ENCODE measurements at regions not wholly inside any gene's neighbourhood (a gene's known extent, or its start where the extent isn't known, plus 50 kb on each side); places are given as distances from the start of the nearest gene placed in this dataset.
"Not testable (repeated sequence)": the region's sequence is repeated elsewhere in the genome, so short reads cannot be mapped to it uniquely, and the experiment has no call there.

GRCh38 chr3:171915275-171915674, 72.1 kb downstream of the TMEM212 start:
- DNase-seq = no peak

GRCh38 chr3:171916888-171917287, 73.7 kb downstream of the TMEM212 start:
- DNase-seq = no peak

- not testable (repeated sequence) for DNase-seq
Observed at GRCh38 chr3:171922629-171923028, 79.5 kb downstream of the TMEM212 start.

- DNase-seq = not testable (repeated sequence)
Observed at GRCh38 chr3:171923668-171924067, 80.5 kb downstream of the TMEM212 start.

GRCh38 chr3:171924864-171925263, 81.7 kb downstream of the TMEM212 start:
- DNase-seq = not testable (repeated sequence)

- DNase-seq = no peak
Observed at GRCh38 chr3:171932153-171932611, 89.0 kb downstream of the TMEM212 start.

GRCh38 chr3:171933441-171933840, 90.3 kb downstream of the TMEM212 start:
- DNase-seq = no peak

- no peak for DNase-seq
Observed at GRCh38 chr3:171935261-171936123, 92.3 kb downstream of the TMEM212 start.

- no peak for DNase-seq
Observed at GRCh38 chr3:171936191-171936841, 93.2 kb downstream of the TMEM212 start.

- DNase-seq = no peak
Observed at GRCh38 chr3:171939578-171939977, 96.4 kb downstream of the TMEM212 start.

- no peak for DNase-seq
Observed at GRCh38 chr3:171940151-171940649, 97.1 kb downstream of the TMEM212 start.

- no peak for DNase-seq
Observed at GRCh38 chr3:171943262-171944117, 95.9 kb upstream of the FNDC3B start.

GRCh38 chr3:171944118-171945016, 95.0 kb upstream of the FNDC3B start:
- DNase-seq = no peak

- no peak for DNase-seq
Observed at GRCh38 chr3:171948674-171949073, 90.7 kb upstream of the FNDC3B start.

GRCh38 chr3:171949554-171949953, 89.8 kb upstream of the FNDC3B start:
- DNase-seq = no peak

GRCh38 chr3:171950373-171950772, 89.0 kb upstream of the FNDC3B start:
- DNase-seq = no peak

GRCh38 chr3:171951597-171951996, 87.8 kb upstream of the FNDC3B start:
- DNase-seq = no peak

- no peak for DNase-seq
Observed at GRCh38 chr3:171953301-171954022, 85.9 kb upstream of the FNDC3B start.

- no peak for DNase-seq
Observed at GRCh38 chr3:171954690-171955383, 84.5 kb upstream of the FNDC3B start.

Data from nucleus accumbens (tissue), 56 donors.